K562 (cell line): ENCODE measurements at regions not wholly inside any gene's neighbourhood (a gene's known extent, or its start where the extent isn't known, plus 50 kb on each side); places are given as distances from the start of the nearest gene placed in this dataset.
A peak's percentile ranks its signal among the peaks of the same experiment; 100 is the strongest.

Experiments used
- BMI1 ChIP-seq: fragments of 150-350 bp; IDR thresholded peaks from 2 replicates; pipeline ENCODE4 v1.6.1; 2014; ENCODE audit warnings: low read length
- CBX8 ChIP-seq: fragments of 200-600 bp; sonication (generic); IDR thresholded peaks from 2 replicates; pipeline ENCODE4 v1.6.1; 2012; ENCODE audit warnings: borderline replicate concordance, mixed run types, low read depth, mild to moderate bottlenecking, moderate library complexity, mixed read lengths, low read length, control low read depth, inconsistent platforms; ENCODE audit not compliant: poor library complexity, severe bottlenecking; ENCODE audit errors: extremely low read depth
- CREB5 ChIP-seq: fragments of 250-450 bp; sonication (Bioruptor Pico); IDR thresholded peaks from 2 replicates; pipeline ENCODE4 v1.5.0; 2020; ENCODE audit warnings: mild to moderate bottlenecking
- JUN ChIP-seq, 2 experiments: sonication (generic) in 1 of 2; formaldehyde crosslinking in 1 of 2; IDR thresholded peaks; 2 replicates each; pipeline versions ENCODE4 v1.6.1 to v1.8.0; 2012 to 2022; ENCODE audit warnings: borderline replicate concordance in 2 of 2, mild to moderate bottlenecking in 2 of 2, improper control_type of control experiment in 1 of 2, low read depth in 1 of 2, low read length in 1 of 2, missing genetic modification reagents in 1 of 2
- MED1 ChIP-seq: sonication (generic); formaldehyde crosslinking; IDR thresholded peaks from 2 replicates; pipeline ENCODE4 v1.8.1; 2023; ENCODE audit warnings: missing genetic modification reagents, borderline replicate concordance
- PBX2 ChIP-seq, 2 experiments: IDR thresholded peaks in 1 of 2; conservative IDR thresholded peaks in 1 of 2; 2 replicates each; pipeline ENCODE4 v1.6.1; 2016; ENCODE audit warnings: low read depth in 2 of 2, mild to moderate bottlenecking in 1 of 2, missing compliant biosample characterization in 1 of 2, missing genetic modification characterization in 1 of 2, moderate library complexity in 1 of 2
- SAP30 ChIP-seq: fragments of 200-600 bp; sonication (generic); IDR thresholded peaks from 2 replicates; pipeline ENCODE4 v1.6.1; 2012; ENCODE audit warnings: borderline replicate concordance, low read depth, mild to moderate bottlenecking, moderate library complexity, low read length, control low read depth, inconsistent platforms; ENCODE audit not compliant: insufficient read depth, poor library complexity, severe bottlenecking
- SLC30A9 ChIP-seq: fragments of 250-450 bp; sonication (Bioruptor Pico); IDR thresholded peaks from 2 replicates; pipeline ENCODE4 v1.8.0; 2022; ENCODE audit warnings: mild to moderate bottlenecking, moderate library complexity
- TCF7L2 ChIP-seq: fragments of 150-350 bp; IDR thresholded peaks from 2 replicates; pipeline ENCODE4 v1.6.1; 2016; ENCODE audit warnings: low read depth, mild to moderate bottlenecking, low read length, moderate library complexity
- UBTF ChIP-seq, 2 experiments: IDR thresholded peaks; 2 replicates each; pipeline ENCODE4 v1.6.1; 2012; ENCODE audit warnings: improper control_type of control experiment in 2 of 2, low read depth in 2 of 2, low read length in 2 of 2, borderline replicate concordance in 1 of 2
- ZC3H4 ChIP-seq: sonication (generic); formaldehyde crosslinking; IDR thresholded peaks from 2 replicates; pipeline ENCODE4 v1.9.0; 2021; ENCODE audit warnings: missing genetic modification reagents, borderline replicate concordance
- ZFP91 ChIP-seq: sonication (generic); formaldehyde crosslinking; IDR thresholded peaks from 2 replicates; pipeline ENCODE4 v1.8.0; 2022; ENCODE audit warnings: mild to moderate bottlenecking, missing genetic modification reagents
- ZNF431 ChIP-seq: sonication (generic); formaldehyde crosslinking; IDR thresholded peaks from 2 replicates; pipeline ENCODE4 v1.8.0; 2022; ENCODE audit warnings: mild to moderate bottlenecking, missing genetic modification reagents
- ZNF76 ChIP-seq: fragments of 250-450 bp; sonication (Bioruptor Pico); IDR thresholded peaks from 2 replicates; pipeline ENCODE4 v1.4.0; 2020; ENCODE audit warnings: mild to moderate bottlenecking, moderate library complexity, borderline replicate concordance
- ZNF785 ChIP-seq: fragments of 250-450 bp; sonication (Bioruptor Pico); IDR thresholded peaks from 2 replicates; pipeline ENCODE4 v1.4.0; 2020; ENCODE audit warnings: mild to moderate bottlenecking
- ZSCAN29 ChIP-seq: fragments of 450-650 bp; IDR thresholded peaks from 2 replicates; pipeline ENCODE4 v1.6.1; 2017

- TF ChIP-seq PBX2 (CRISPR knock-in tag; IDR thresholded peaks at IDR 0.05; ENCODE audit: low read depth) (no peak), PBX2 (tag; conservative IDR thresholded peaks at IDR 0.05; ENCODE audit: low read depth) (peak; percentile 75), ZNF76 (CRISPR knock-in tag) (peak; percentile 75; the same call in 1 of the 2 replicates), ZC3H4 (CRISPR knock-in tag) (no peak), ZFP91 (CRISPR knock-in tag) (no peak), CBX8 (no peak), ZNF785 (no peak), SAP30 (no peak), BMI1 (no peak), ZNF431 (CRISPR knock-in tag) (no peak), UBTF (IDR thresholded peaks at IDR 0.05; ENCODE audit: borderline replicate concordance in 1 of 2, low read depth in 2 of 2, low read length in 2 of 2) (peak in 1 of 2 experiments; percentile 76; a peak in 1 of 4 replicates), ZSCAN29 (no peak), CREB5 (CRISPR knock-in tag) (no peak), SLC30A9 (CRISPR knock-in tag) (no peak), MED1 (no peak), JUN (IDR thresholded peaks at IDR 0.05; ENCODE audit: borderline replicate concordance, low read depth, low read length) (0 out of 2 replicates have a peak, but pooled peaks have one; percentile 50), JUN (CRISPR knock-in tag; IDR thresholded peaks at IDR 0.05; ENCODE audit: borderline replicate concordance) (no peak), TCF7L2 (no peak)
Measured at GRCh38 chr11:86143087-86144030, 74.5 kb upstream of the PICALM start (continued).
